Suprapubic skin (tissue), 4 donors: ENCODE measurements at regions not wholly inside any gene's neighbourhood (a gene's known extent, or its start where the extent isn't known, plus 50 kb on each side); places are given as distances from the start of the nearest gene placed in this dataset.

Experiments used
- DNase-seq, 2 donors: peaks; one replicate each; pipeline ENCODE4 v3.0.0-alpha.2; 2019; ENCODE audit warnings: low spot score in 2 of 2
- H3K27ac ChIP-seq: fragments of 200-600 bp; sonication (generic); one replicate; pipeline ENCODE4 v1.5.1; 2019
- H3K27me3 ChIP-seq: fragments of 200-600 bp; sonication (generic); one replicate; pipeline ENCODE4 v1.5.1; 2019
- H3K36me3 ChIP-seq: fragments of 200-600 bp; sonication (generic); one replicate; pipeline ENCODE4 v1.5.1; 2019
- H3K4me1 ChIP-seq: fragments of 200-600 bp; sonication (generic); one replicate; pipeline ENCODE4 v1.5.1; 2019
- H3K4me3 ChIP-seq: fragments of 200-600 bp; sonication (generic); one replicate; pipeline ENCODE4 v1.5.1; 2019; ENCODE audit warnings: mild to moderate bottlenecking
- H3K9me3 ChIP-seq: fragments of 200-600 bp; sonication (generic); one replicate; pipeline ENCODE4 v1.5.1; 2019
- CTCF ChIP-seq, 2 donors: fragments of 200-600 bp in 1 of 2; fragments of 450-650 bp in 1 of 2; sonication (generic) in 1 of 2; IDR thresholded peaks; one replicate each; pipeline ENCODE4 v1.5.1; 2016 to 2019; ENCODE audit warnings: antibody characterized with exemption in 2 of 2, mild to moderate bottlenecking in 1 of 2, moderate library complexity in 1 of 2
- EP300 ChIP-seq: sonication (generic); formaldehyde crosslinking; IDR thresholded peaks from one replicate; pipeline ENCODE4 v1.6.1; 2017; ENCODE audit warnings: antibody characterized with exemption
- POLR2A ChIP-seq, 2 donors: fragments of 450-650 bp; IDR thresholded peaks; one replicate each; pipeline ENCODE4 v1.6.1; 2017; ENCODE audit warnings: antibody characterized with exemption in 2 of 2, mild to moderate bottlenecking in 2 of 2, moderate library complexity in 2 of 2
- POLR2AphosphoS5 ChIP-seq, 3 donors: sonication (generic); formaldehyde crosslinking; IDR thresholded peaks; one replicate each; pipeline ENCODE4 v1.6.1; 2017; ENCODE audit warnings: antibody characterized with exemption in 3 of 3
- WGBS: methylation state at CpG from one replicate; pipeline ENCODE4 v1.1.5; 2018; 5-methylcytosine and 5-hydroxymethylcytosine counted together

- Histone ChIP-seq H3K4me1 (no peaks in the 10 kb centered on the region), H3K27ac (no peak overlapping the region), H3K27me3 (no peaks in the 10 kb centered on the region), H3K36me3 (no peaks in the 10 kb centered on the region), H3K9me3 (no peaks in the 10 kb centered on the region), H3K4me3 (no peak overlapping the region)
- TF ChIP-seq EP300 (no peak), POLR2AphosphoS5 (IDR thresholded peaks at IDR 0.05) (no peak), POLR2A (IDR thresholded peaks at IDR 0.05) (no peak), CTCF (IDR thresholded peaks at IDR 0.05) (no peak)
- WGBS, result 48% methylated on average over 2 of the region's 2 CpGs
- DNase-seq, result no peak
Measured at GRCh38 chr9:74379718-74380117, 117.4 kb upstream of the RORB start.

GRCh38 chr9:74391816-74392215, 105.3 kb upstream of the RORB start:
- Histone ChIP-seq H3K4me1 (no peaks in the 10 kb centered on the region), H3K36me3 (no peaks in the 10 kb centered on the region), H3K9me3 (no peaks in the 10 kb centered on the region), H3K27ac (no peak overlapping the region), H3K27me3 (no peaks in the 10 kb centered on the region), H3K4me3 (no peak overlapping the region)
- WGBS, result 92% methylated on average over 2 of the region's 2 CpGs
- TF ChIP-seq EP300 (no peak), POLR2A (IDR thresholded peaks at IDR 0.05) (no peak), CTCF (IDR thresholded peaks at IDR 0.05) (no peak), POLR2AphosphoS5 (IDR thresholded peaks at IDR 0.05) (no peak)
- DNase-seq, result no peak

GRCh38 chr9:74403581-74403980, 93.6 kb upstream of the RORB start:
- H3K4me3 ChIP-seq, result no peak overlapping the region
- H3K27ac ChIP-seq, result no peak overlapping the region
- no peaks in the 10 kb centered on the region for H3K4me1 ChIP-seq
- H3K27me3 ChIP-seq, result no peaks in the 10 kb centered on the region
- no peaks in the 10 kb centered on the region for H3K36me3 ChIP-seq
- H3K9me3 ChIP-seq, result peaks cover 14% of the 10 kb centered on the region
- no peak for TF ChIP-seq CTCF (IDR thresholded peaks at IDR 0.05)
- no peak for TF ChIP-seq POLR2AphosphoS5 (IDR thresholded peaks at IDR 0.05)
- TF ChIP-seq POLR2A (IDR thresholded peaks at IDR 0.05), result no peak
- TF ChIP-seq EP300, result no peak
- no peak for DNase-seq

GRCh38 chr9:74404620-74405019, 92.5 kb upstream of the RORB start:
- no peak overlapping the region for H3K27ac ChIP-seq
- H3K27me3 ChIP-seq, result no peaks in the 10 kb centered on the region
- no peak overlapping the region for H3K4me3 ChIP-seq
- DNase-seq, result no peak
- TF ChIP-seq POLR2A (IDR thresholded peaks at IDR 0.05) (no peak), CTCF (IDR thresholded peaks at IDR 0.05) (no peak), EP300 (no peak), POLR2AphosphoS5 (IDR thresholded peaks at IDR 0.05) (no peak)
- peaks cover 14% of the 10 kb centered on the region for H3K9me3 ChIP-seq
- WGBS, result 70% methylated on average over 2 of the region's 2 CpGs
- H3K4me1 ChIP-seq, result no peaks in the 10 kb centered on the region
- no peaks in the 10 kb centered on the region for H3K36me3 ChIP-seq

GRCh38 chr9:74407166-74407565, 90.0 kb upstream of the RORB start:
- no peaks in the 10 kb centered on the region for H3K27me3 ChIP-seq
- no peaks in the 10 kb centered on the region for H3K4me1 ChIP-seq
- H3K9me3 ChIP-seq, result peaks cover 14% of the 10 kb centered on the region
- WGBS, result 74% methylated on average over 3 of the region's 3 CpGs
- H3K27ac ChIP-seq, result no peak overlapping the region
- H3K36me3 ChIP-seq, result no peaks in the 10 kb centered on the region
- DNase-seq, result no peak
- no peak for TF ChIP-seq POLR2A (IDR thresholded peaks at IDR 0.05)
- TF ChIP-seq CTCF (IDR thresholded peaks at IDR 0.05), result no peak
- TF ChIP-seq EP300, result no peak
- TF ChIP-seq POLR2AphosphoS5 (IDR thresholded peaks at IDR 0.05), result no peak
- no peak overlapping the region for H3K4me3 ChIP-seq
